ENCODE measurements at regions not wholly inside any gene's neighbourhood (a gene's known extent, or its start where the extent isn't known, plus 50 kb on each side); places are given as distances from the start of the nearest gene placed in this dataset.

GRCh38 chr1:116302281-116302680, 70.8 kb upstream of the ATP1A1 start:
- H3K9me3 ChIP-seq (ENCODE audit: control insufficient read depth, insufficient read depth, low read length): no peaks in the 10 kb centered on the region
- H4K5ac ChIP-seq (ENCODE audit: low read depth, low read length): no peak overlapping the region
- no peak overlapping the region for H3K4ac ChIP-seq (ENCODE audit: low read depth, low read length)
- no peak overlapping the region for H3K4me2 ChIP-seq (ENCODE audit: low read depth, low read length)
- ATAC-seq (ENCODE audit: low read depth): no peak
- no peak overlapping the region for H4K8ac ChIP-seq (ENCODE audit: low read depth in 2 of 2, low read length in 2 of 2)
- H3K27me3 ChIP-seq (ENCODE audit: control insufficient read depth, insufficient read depth, low read length): no peaks in the 10 kb centered on the region
- no peak overlapping the region for H3K14ac ChIP-seq (replicated peaks; ENCODE audit: low read depth, low read length)
- H3K79me1 ChIP-seq (ENCODE audit: low read depth in 1 of 2, low read length in 2 of 2): no peaks in the 10 kb centered on the region
- ChIA-PET POLR2A (ENCODE audit: unreplicated experiment) (no interaction called here), CTCF (no interaction called here)
- TF ChIP-seq CHD1 (IDR thresholded peaks at IDR 0.05; ENCODE audit: low read depth, low read length) (no peak), RCOR1 (IDR thresholded peaks at IDR 0.05; ENCODE audit: insufficient replicate concordance, low read length) (no peak), FOS (IDR thresholded peaks at IDR 0.05; ENCODE audit: low read depth, low read length) (no peak), MAZ (IDR thresholded peaks at IDR 0.05; ENCODE audit: borderline replicate concordance, low read depth, low read length) (no peak), USF2 (IDR thresholded peaks at IDR 0.05; ENCODE audit: low read depth, low read length) (no peak), RAD21 (IDR thresholded peaks at IDR 0.05; ENCODE audit: low read length) (no peak), CEBPB (IDR thresholded peaks at IDR 0.05; ENCODE audit: low read depth, low read length) (no peak), CTCF (conservative IDR thresholded peaks at IDR 0.05; ENCODE audit: low read depth, low read length) (no peak), SMC3 (IDR thresholded peaks at IDR 0.05; ENCODE audit: low read depth, low read length) (no peak), MXI1 (IDR thresholded peaks at IDR 0.05; ENCODE audit: borderline replicate concordance, low read depth, low read length) (no peak), NFE2L2 (IDR thresholded peaks at IDR 0.05; ENCODE audit: low read depth, low read length) (no peak)
- no peak overlapping the region for H3K23ac ChIP-seq (ENCODE audit: low read depth, low read length)
- H2AK9ac ChIP-seq (replicated peaks; ENCODE audit: low read depth, low read length, poor library complexity): no peak overlapping the region
- H3K9ac ChIP-seq (ENCODE audit: low read depth, low read length): no peak overlapping the region
- no peak overlapping the region for H2BK120ac ChIP-seq (ENCODE audit: low read depth, low read length)
- H3K18ac ChIP-seq (ENCODE audit: low read depth, low read length): no peak overlapping the region
- H2AFZ ChIP-seq (replicated peaks; ENCODE audit: low read length, poor library complexity): no peak overlapping the region
- DNase-seq: no peak
- H3K4me3 ChIP-seq (ENCODE audit: insufficient read depth, low read depth, low read length): no peak overlapping the region
- intact Hi-C loops (cut with micrococcal nuclease) (no loop called here), in situ Hi-C loops (cut with MboI; ENCODE audit: low sequenced_read_pairs) (no loop called here), dilution Hi-C loops (cut with HindIII; ENCODE audit: low sequenced_read_pairs, unreplicated experiment) (no loop called here)
- no peak overlapping the region for H2BK5ac ChIP-seq (ENCODE audit: low read depth, low read length, poor library complexity, severe bottlenecking)
- H2BK20ac ChIP-seq (ENCODE audit: low read depth, low read length): no peak overlapping the region
- no CpG with 5 or more reads among the region's 1 CpG for whole genome bisulfite sequencing, 2 experiments (ENCODE audit: extremely low coverage in 2 of 2, insufficient read length in 1 of 2)
- H3K27ac ChIP-seq (ENCODE audit: insufficient read depth, low read length): no peak overlapping the region
- no TSS peak for BruUV-seq (replicated peaks)
- no peak overlapping the region for H4K91ac ChIP-seq (ENCODE audit: insufficient read depth, low read depth, low read length)
- H4K20me1 ChIP-seq (ENCODE audit: insufficient read depth, low read length): no peaks in the 10 kb centered on the region
- H2BK15ac ChIP-seq (ENCODE audit: low read depth, low read length): no peak overlapping the region
- no peaks in the 10 kb centered on the region for H3K4me1 ChIP-seq (ENCODE audit: control insufficient read depth, insufficient read depth, low read length)
- H3K9me1 ChIP-seq (ENCODE audit: insufficient read depth, low read length): no peaks in the 10 kb centered on the region
- no peak overlapping the region for H2AK5ac ChIP-seq (ENCODE audit: low read depth, low read length)
- H3K56ac ChIP-seq (ENCODE audit: extremely low read depth, insufficient read depth, low read length): no peak overlapping the region
- H3K36me3 ChIP-seq (ENCODE audit: control insufficient read depth, insufficient read depth, low read length): no peaks in the 10 kb centered on the region
